ENCODE measurements at regions not wholly inside any gene's neighbourhood (a gene's known extent, or its start where the extent isn't known, plus 50 kb on each side); places are given as distances from the start of the nearest gene placed in this dataset.

DNA sequence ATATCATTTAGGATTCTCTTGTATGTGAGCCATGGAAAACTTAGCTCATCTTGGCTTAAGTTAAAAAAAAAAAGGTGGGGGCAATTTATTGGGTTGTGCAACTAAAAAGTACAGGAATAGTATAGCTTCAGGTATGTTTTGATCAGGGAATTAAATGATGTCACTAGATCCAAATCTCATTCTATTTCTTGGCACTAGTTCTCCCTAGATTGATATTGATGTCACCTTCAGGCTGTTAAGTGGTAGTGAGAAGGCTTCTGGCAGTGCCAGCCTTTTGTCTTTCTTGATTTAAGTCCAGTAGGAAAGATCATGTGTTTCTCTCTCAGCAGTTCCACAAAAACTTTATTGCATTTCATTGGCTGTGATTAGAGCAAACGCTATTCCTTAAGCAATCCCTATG, 65.0 kb upstream of the ZBED5 start:
- no peak for DNase-seq

- no peak for DNase-seq
These were observed 63.0 kb upstream of the ZBED5 start for GRCh38 chr11:10920875-10921274.

GRCh38 chr11:10920205-10920604, 62.4 kb upstream of the ZBED5 start:
- DNase-seq = no peak

DNA sequence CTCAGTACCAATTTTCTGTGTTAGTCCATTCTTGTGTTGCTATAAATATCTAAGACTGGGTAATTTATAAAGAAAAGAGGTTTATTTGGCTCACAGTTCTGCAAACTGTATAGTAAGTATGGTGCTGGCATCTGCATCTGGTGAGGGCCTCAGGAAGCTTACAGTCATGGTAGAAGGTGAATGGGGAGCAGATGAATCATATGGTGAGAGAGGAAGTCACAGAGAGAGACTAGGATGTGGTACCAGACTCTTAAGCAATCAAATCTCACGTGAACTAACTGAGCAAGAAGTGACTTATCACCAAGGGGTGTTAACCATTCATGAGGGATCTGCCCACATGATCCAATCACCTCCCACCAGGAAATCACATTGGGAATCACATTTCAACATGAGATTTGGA, 60.8 kb upstream of the ZBED5 start:
- no peak for DNase-seq

DNA sequence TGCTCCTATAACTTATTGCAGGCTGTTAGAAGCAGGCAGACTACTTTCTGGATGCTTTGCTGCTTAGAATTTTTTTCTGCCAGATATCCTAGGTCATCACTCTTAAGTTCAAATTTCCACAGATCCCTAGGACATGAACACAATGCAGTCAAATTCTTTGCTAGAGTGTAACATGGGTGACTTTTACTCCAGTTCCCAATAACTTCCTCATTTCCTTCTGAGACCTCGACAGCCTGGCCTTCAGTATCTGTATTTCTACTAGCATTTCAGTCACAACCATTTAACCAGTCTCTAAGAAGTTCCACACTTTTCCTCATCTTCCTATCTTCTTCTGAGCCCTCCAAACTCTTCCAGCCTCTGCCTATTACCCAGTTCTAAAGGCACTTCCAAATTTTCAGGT, 60.4 kb upstream of the ZBED5 start:
- no peak for DNase-seq

GRCh38 chr11:10917802-10918201, 59.9 kb upstream of the ZBED5 start:
- no peak for DNase-seq

GRCh38 chr11:10916665-10917064, 58.8 kb upstream of the ZBED5 start:
- DNase-seq = no peak

DNA sequence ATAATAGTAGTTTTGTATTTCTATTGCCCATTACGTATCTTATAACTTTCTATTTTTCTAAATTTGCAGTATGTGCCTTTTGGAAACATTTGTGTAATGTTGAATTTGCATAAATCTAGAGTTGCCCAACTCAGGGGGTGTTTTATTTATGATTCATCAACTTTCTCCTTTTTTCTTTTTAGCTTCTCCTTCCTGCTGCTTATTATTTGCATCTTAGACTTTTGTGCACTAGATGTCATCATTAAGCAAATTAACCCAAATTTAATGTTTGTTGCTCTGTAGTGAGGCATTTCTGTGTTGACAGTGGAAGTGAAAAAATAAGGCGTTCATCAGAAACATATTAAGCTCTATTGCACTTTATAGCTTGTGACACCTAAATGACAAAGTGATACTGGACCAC, 56.2 kb upstream of the ZBED5 start:
- DNase-seq = no peak

DNA sequence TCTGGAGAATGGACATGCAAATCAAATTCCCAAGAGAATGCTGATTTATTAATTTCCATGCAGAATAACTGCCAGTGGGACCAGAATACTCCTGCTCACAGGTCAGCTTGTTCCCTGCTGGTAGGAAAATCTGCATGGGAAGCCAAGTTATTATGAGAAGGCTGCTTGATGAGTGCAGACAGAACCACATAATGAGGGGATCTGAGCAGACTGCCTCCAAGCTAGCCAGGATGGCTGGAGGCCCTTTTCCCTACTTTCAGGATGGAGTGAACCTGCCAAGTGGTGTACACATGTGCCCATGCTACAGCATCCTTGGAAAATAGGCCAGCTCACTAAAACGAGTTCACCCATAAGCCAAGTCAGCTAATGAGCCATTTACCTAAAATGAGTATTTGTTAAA, 55.2 kb upstream of the ZBED5 start:
- DNase-seq = no peak

GRCh38 chr11:10911907-10912306, 54.1 kb upstream of the ZBED5 start:
- DNase-seq = no peak

DNA sequence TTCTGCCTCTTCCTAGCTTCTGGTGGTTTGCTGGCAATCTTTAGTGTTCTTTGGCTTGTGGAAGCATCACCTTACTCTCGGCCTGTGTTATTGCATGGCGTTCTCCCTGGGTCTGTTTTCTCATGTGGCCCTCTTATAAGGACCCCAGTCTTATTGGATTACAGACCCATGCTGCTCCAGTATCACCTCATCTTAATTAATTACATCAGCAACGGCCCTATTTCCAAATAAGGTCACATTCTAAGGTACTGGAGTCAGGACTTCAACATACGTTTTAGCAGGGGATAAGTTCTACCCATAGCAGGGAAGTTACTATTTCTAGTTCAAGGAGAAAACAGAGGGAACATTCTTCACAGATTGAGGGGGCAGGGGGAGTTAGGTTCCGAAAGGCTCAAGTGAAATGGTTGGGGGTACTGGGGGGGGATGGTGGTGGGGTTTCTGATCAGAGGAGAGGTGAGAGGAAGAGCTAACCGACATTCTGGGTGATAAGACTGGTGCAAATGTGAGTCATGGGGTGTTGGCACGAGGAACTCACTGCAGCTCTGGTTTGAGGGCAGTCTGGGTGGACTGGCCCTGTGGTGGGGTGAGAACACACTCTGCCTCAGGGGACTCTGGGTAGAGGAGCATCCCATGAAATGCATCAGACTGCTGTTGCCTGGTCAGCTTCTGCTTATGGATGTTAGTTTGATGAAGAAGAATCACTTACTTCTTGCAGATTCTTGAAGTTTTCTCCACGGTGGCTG, 51.5 kb upstream of the ZBED5 start:
- no peak for DNase-seq

GRCh38 chr11:10908215-10908951, 50.5 kb upstream of the ZBED5 start:
- no peak for DNase-seq
